VCaP (cell line): ENCODE measurements at regions not wholly inside any gene's neighbourhood (a gene's known extent, or its start where the extent isn't known, plus 50 kb on each side); places are given as distances from the start of the nearest gene placed in this dataset.

ENCODE experiments used
- H3K27ac ChIP-seq: fragments of 450-650 bp; 2 replicates; pipeline ENCODE4 v1.5.1; 2017
- CTCF ChIP-seq: fragments of 450-650 bp; conservative IDR thresholded peaks from 2 replicates; pipeline ENCODE4 v1.5.1; 2017; ENCODE audit warnings: mild to moderate bottlenecking, moderate library complexity

GRCh38 chr10:86594535-86594934 lies 59.8 kb upstream of the OPN4 start:
- TF ChIP-seq CTCF, result no peak
- H3K27ac ChIP-seq, result no peak overlapping the region

DNA sequence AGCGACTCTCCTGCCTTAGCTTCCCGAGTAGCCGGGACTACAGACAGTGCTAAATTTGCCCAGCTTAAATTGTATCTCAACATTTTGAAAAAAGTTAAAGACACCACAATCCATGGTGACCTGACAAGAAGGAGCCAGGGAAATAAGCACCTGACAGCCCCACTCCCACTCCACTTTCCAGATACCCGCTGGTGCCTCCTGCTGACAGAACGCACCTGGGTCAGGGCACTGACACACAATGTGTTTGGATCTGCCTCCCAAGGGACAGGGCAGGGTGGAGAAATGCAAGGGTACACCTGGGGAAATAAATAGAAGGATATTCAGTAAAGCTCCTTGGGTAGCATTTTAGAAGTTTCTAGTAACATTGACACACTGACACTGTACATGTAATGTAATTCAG lies 58.9 kb upstream of the OPN4 start:
- no peak overlapping the region for H3K27ac ChIP-seq
- no peak for TF ChIP-seq CTCF

- no peak for TF ChIP-seq CTCF
- no peak overlapping the region for H3K27ac ChIP-seq
These were observed 58.1 kb upstream of the OPN4 start for GRCh38 chr10:86596266-86596665.

- TF ChIP-seq CTCF, result no peak
These were observed 57.0 kb upstream of the OPN4 start for GRCh38 chr10:86597306-86597705.

GRCh38 chr10:86598151-86598550 lies 56.2 kb upstream of the OPN4 start:
- no peak for TF ChIP-seq CTCF

More at GRCh38 chr10:86597306-86597705, 57.0 kb upstream of the OPN4 start:
- H3K27ac ChIP-seq, result no peak overlapping the region

DNA sequence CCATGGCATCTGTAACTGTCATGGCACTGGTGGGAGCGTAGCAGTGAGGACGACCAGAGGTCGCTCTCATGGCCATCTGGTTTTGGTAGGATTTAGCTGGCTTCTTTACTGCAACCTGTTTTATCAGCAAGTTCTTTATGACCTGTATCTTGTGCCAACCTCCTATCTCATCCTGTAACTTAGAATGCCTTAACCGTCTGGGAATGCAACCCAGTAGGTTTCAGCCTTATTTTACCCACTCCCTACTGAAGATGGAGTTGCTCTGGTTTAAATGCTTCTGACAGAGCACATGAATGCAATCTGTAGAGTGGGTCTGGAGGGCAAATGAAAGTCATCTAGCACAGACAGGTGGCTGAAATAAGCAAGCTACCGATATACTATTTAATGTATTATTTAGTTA lies 55.3 kb upstream of the OPN4 start:
- no peak for TF ChIP-seq CTCF
- no peak overlapping the region for H3K27ac ChIP-seq

More at GRCh38 chr10:86598151-86598550, 56.2 kb upstream of the OPN4 start:
- no peak overlapping the region for H3K27ac ChIP-seq

DNA sequence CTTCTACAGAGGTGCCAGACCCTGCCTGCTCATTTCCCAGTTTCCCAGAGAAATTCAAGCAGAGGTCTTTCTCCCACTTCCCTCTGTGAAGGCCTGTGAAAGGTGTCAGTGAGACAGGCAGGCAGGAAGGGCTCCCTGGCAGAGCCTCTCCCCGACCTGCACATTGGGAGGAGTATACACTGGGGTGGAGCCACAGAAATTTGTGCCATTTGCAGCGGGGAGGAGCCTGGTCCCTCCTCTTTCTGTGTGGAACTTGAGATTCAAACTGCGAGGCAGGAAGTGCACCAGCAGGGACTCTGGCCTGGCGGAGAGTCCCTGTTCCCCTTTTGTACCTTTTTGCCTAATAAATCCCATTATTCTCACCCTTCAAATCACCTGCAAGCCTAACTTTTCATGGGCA lies 54.6 kb upstream of the OPN4 start:
- no peak for TF ChIP-seq CTCF
- no peak overlapping the region for H3K27ac ChIP-seq

DNA sequence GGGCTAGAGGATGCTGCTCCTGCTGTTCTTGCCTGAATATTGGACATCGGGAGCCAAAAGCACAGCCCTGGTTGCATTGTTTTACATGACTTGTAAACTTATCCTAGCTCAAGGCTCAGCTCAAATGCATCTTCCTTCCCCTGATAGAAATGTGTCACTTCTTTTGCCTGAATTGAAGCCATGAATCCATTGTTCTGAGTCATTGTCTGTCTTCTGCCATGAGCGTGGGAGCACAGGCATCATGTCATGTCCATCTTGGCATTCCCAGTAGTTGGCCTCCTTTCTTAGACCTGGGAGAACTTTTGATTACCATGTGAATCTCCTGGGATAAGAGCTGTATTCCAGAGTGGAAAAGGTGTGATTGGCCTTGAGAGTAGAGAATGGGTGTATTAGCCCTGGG lies 54.1 kb upstream of the OPN4 start:
- no peak overlapping the region for H3K27ac ChIP-seq

More for the DNA sequence above, 54.1 kb upstream of the OPN4 start:
- TF ChIP-seq CTCF, result no peak
